CD4-positive, alpha-beta T cell (primary cell): ENCODE measurements at regions not wholly inside any gene's neighbourhood (a gene's known extent, or its start where the extent isn't known, plus 50 kb on each side); places are given as distances from the start of the nearest gene placed in this dataset.
A peak's percentile ranks its signal among the peaks of the same experiment; 100 is the strongest.

ENCODE experiments used
- ATAC-seq: fragments of 200-7000 bp; cut with Tn5 transposase; one replicate; pipeline ENCODE4 v1.10.0; 2022; ENCODE audit warnings: mild to moderate bottlenecking; ENCODE audit not compliant: poor library complexity
- CTCF ChIA-PET: fragments of 350-600 bp; sonication (Branson Sonifier 250); formaldehyde crosslinking; loops from one replicate; lab custom pipeline; 2021; ENCODE audit warnings: antibody characterized with exemption, inconsistent platforms; lab: Charles Lee
- POLR2A ChIA-PET: fragments of 350-600 bp; sonication (Branson Sonifier 250); formaldehyde crosslinking; loops from one replicate; lab custom pipeline; 2021; ENCODE audit warnings: antibody characterized with exemption, inconsistent platforms; lab: Charles Lee
- DNase-seq, 14 experiments: peaks; one replicate each; pipeline ENCODE4 v3.0.0-alpha.2; 2013 to 2020; ENCODE audit warnings: mixed read lengths in 2 of 14
- H3K27ac ChIP-seq, 2 donors: one replicate each; pipeline versions ENCODE4 v1.5.1 to v1.7.0; 2013; ENCODE audit warnings: low read length in 2 of 2, low read depth in 1 of 2, mild to moderate bottlenecking in 1 of 2
- H3K27me3 ChIP-seq, 2 experiments: 1 replicate in 1 of 2; 2 replicates in 1 of 2; pipeline versions ENCODE4 v1.6.1 to v1.7.0; 2013; ENCODE audit warnings: low read length in 2 of 2, control low read depth in 1 of 2, mild to moderate bottlenecking in 1 of 2, moderate library complexity in 1 of 2; ENCODE audit not compliant: insufficient read depth in 2 of 2, control insufficient read depth in 1 of 2
- H3K36me3 ChIP-seq: one replicate; pipeline ENCODE4 v1.6.1; 2013; ENCODE audit warnings: low read length, control low read depth; ENCODE audit not compliant: insufficient read depth
- H3K4me1 ChIP-seq: one replicate; pipeline ENCODE4 v1.6.1; 2013; ENCODE audit warnings: low read length, control low read depth; ENCODE audit not compliant: insufficient read depth
- H3K4me3 ChIP-seq: one replicate; pipeline ENCODE4 v1.5.1; 2013; ENCODE audit warnings: mild to moderate bottlenecking, low read length, moderate library complexity
- H3K9me3 ChIP-seq, 2 experiments: 1 replicate in 1 of 2; 2 replicates in 1 of 2; pipeline versions ENCODE4 v1.6.1 to v1.7.0; 2013; ENCODE audit warnings: low read length in 2 of 2, mild to moderate bottlenecking in 2 of 2, control low read depth in 1 of 2, moderate library complexity in 1 of 2; ENCODE audit not compliant: control insufficient read depth in 1 of 2, insufficient read depth in 1 of 2
- H3K27ac Mint-ChIP-seq: one replicate; pipeline ENCODE4 v1.8.0; 2020; ENCODE audit warnings: mixed read lengths
- H3K27me3 Mint-ChIP-seq: one replicate; pipeline ENCODE4 v1.8.0; 2021; ENCODE audit warnings: mixed read lengths
- H3K36me3 Mint-ChIP-seq: one replicate; pipeline ENCODE4 v1.8.0; 2021; ENCODE audit warnings: low read depth, mixed read lengths
- H3K4me1 Mint-ChIP-seq: one replicate; pipeline ENCODE4 v1.8.0; 2021; ENCODE audit warnings: low read depth, mixed read lengths
- H3K4me3 Mint-ChIP-seq: one replicate; pipeline ENCODE4 v1.8.0; 2020; ENCODE audit warnings: mild to moderate bottlenecking, mixed read lengths
- H3K9me3 Mint-ChIP-seq: one replicate; pipeline ENCODE4 v1.8.0; 2020; ENCODE audit warnings: mixed read lengths
- intact Hi-C, 2 experiments: fragments of 100-400 bp; cut with DNase I in 1 of 2; cut with micrococcal nuclease in 1 of 2; formaldehyde crosslinking; loops; one replicate each; pipeline versions ENCODE4 v1.15.1 to v1.9.0; 2023 to 2025; cut with DNase I, micrococcal nuclease
- TF ChIP-seq, protein P1 (sequence below): fragments of 200-600 bp; IDR thresholded peaks from one replicate; pipeline ENCODE4 v1.8.0; 2022; ENCODE audit warnings: antibody characterized with exemption, mild to moderate bottlenecking

GRCh38 chr5:74241751-74242140 is 398.8 kb downstream of the ENC1 start:
- Histone ChIP-seq H3K4me1 (no peaks in the 10 kb centered on the region), H3K4me3 (no peak overlapping the region), H3K27ac (no peak overlapping the region), H3K36me3 (no peaks in the 10 kb centered on the region), H3K27me3 (no peaks in the 10 kb centered on the region), H3K9me3 (no peaks in the 10 kb centered on the region)
- Mint-ChIP-seq H3K9me3 (no peaks in the 10 kb centered on the region), H3K27me3 (peaks cover 11% of the 10 kb centered on the region), H3K4me3 (no peak overlapping the region), H3K4me1 (no peaks in the 10 kb centered on the region), H3K27ac (no peak overlapping the region), H3K36me3 (no peaks in the 10 kb centered on the region)
- CTCF ChIA-PET = no interaction called here
- TF ChIP-seq, protein P1, sequence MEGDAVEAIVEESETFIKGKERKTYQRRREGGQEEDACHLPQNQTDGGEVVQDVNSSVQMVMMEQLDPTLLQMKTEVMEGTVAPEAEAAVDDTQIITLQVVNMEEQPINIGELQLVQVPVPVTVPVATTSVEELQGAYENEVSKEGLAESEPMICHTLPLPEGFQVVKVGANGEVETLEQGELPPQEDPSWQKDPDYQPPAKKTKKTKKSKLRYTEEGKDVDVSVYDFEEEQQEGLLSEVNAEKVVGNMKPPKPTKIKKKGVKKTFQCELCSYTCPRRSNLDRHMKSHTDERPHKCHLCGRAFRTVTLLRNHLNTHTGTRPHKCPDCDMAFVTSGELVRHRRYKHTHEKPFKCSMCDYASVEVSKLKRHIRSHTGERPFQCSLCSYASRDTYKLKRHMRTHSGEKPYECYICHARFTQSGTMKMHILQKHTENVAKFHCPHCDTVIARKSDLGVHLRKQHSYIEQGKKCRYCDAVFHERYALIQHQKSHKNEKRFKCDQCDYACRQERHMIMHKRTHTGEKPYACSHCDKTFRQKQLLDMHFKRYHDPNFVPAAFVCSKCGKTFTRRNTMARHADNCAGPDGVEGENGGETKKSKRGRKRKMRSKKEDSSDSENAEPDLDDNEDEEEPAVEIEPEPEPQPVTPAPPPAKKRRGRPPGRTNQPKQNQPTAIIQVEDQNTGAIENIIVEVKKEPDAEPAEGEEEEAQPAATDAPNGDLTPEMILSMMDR = no peak
- intact Hi-C loops = no loop called here
- ATAC-seq = no peak
- DNase-seq = no peak
- POLR2A ChIA-PET = no interaction called here

DNA sequence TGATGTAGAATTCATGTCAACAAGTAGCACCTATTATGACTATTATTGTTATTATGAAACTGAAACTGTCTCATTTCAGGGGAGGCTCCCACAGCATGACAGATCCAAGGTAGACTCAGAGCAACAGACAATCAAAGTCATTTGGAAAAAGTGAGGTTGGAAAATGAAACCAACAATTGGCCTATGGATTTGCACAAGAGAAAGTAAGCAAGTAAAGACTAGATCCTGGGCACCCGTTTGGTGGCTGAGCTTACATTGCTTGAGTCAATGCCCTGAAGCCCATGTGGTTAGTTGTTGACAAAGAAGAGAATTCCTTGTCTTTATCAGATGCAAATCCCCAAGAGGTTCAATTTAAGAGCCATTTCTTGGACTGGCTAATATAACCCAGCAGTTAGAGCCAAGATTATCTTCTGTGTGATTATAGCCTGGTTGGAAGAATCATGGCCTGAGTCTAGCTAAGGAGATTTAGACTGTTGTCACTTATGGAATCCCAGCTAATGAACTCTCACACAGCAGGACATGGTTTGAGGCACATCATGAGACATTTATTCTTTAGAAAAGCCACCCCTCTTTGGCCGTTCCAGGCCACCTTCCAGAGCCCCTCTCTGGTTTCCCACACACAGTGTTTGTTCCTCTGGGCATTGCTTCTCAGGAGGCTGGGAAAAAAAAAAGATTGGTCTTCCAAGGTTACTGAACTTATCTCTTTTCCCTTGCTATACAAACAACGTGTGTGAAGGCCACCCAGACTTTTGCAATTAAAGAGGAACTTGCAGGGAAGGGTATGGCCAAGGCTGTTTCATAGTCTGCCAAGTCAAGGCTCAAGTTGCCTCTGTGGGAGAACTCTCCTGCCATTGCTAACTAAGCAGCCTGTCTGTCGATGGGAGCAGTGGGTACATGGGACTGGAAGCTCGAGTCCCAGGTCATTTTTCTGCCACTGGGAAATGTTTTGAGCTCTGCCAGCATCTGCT is 399.5 kb downstream of the ENC1 start:
- no peaks in the 10 kb centered on the region for H3K27me3 ChIP-seq
- Mint-ChIP-seq H3K27me3 (peaks cover 11% of the 10 kb centered on the region), H3K4me1 (no peaks in the 10 kb centered on the region), H3K27ac (no peak overlapping the region), H3K9me3 (no peaks in the 10 kb centered on the region), H3K4me3 (no peak overlapping the region), H3K36me3 (no peaks in the 10 kb centered on the region)
- H3K27ac ChIP-seq = no peak overlapping the region
- no peaks in the 10 kb centered on the region for H3K9me3 ChIP-seq
- ATAC-seq = no peak
- no peak for DNase-seq
- POLR2A ChIA-PET = no interaction called here
- no peak overlapping the region for H3K4me3 ChIP-seq
- CTCF ChIA-PET = no interaction called here
- no peaks in the 10 kb centered on the region for H3K4me1 ChIP-seq
- H3K36me3 ChIP-seq = no peaks in the 10 kb centered on the region
- TF ChIP-seq, protein P1 = no peak
- intact Hi-C loops = no loop called here

DNA sequence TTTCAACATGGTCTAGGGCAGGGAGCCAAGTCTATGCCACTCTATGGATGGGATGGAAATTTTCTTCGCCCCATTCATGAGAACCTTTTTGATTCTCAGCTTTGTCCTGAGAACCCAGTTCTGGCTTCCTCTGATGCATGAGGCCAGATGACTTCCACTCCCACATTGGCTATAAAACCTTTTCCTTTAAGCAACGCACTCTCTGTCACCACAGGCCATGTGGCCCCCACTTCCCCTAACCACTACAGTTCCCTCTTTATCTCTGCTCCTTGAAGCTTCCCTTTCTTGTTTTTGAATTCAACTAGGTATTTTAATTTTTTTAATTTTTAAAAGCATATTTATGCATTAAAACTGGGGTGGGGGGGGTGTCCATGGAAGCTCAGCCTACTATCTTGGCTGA is 401.3 kb downstream of the ENC1 start:
- H3K4me1 Mint-ChIP-seq = no peaks in the 10 kb centered on the region
- ATAC-seq (no peak), DNase-seq (peak in 3 of 14 experiments; percentile 14 to 38 (median 35))
- Histone ChIP-seq H3K27me3 (no peaks in the 10 kb centered on the region), H3K9me3 (no peaks in the 10 kb centered on the region), H3K4me1 (no peaks in the 10 kb centered on the region), H3K36me3 (no peaks in the 10 kb centered on the region), H3K27ac (no peak overlapping the region), H3K4me3 (no peak overlapping the region)
- H3K27ac Mint-ChIP-seq = no peak overlapping the region
- H3K4me3 Mint-ChIP-seq = no peak overlapping the region
- H3K9me3 Mint-ChIP-seq = no peaks in the 10 kb centered on the region
- intact Hi-C loops = no loop called here
- CTCF ChIA-PET = no interaction called here
- POLR2A ChIA-PET = no interaction called here
- TF ChIP-seq, protein P1 = no peak
- no peaks in the 10 kb centered on the region for H3K36me3 Mint-ChIP-seq
- peaks cover 11% of the 10 kb centered on the region for H3K27me3 Mint-ChIP-seq
